SK-N-SH treated with all-trans-retinoic acid at 6 μM for 48 hours (cell line): ENCODE measurements at regions not wholly inside any gene's neighbourhood (a gene's known extent, or its start where the extent isn't known, plus 50 kb on each side); places are given as distances from the start of the nearest gene placed in this dataset.

Source experiments
- CSDC2 ChIP-seq: fragments of 250-450 bp; sonication (Bioruptor Pico); IDR thresholded peaks from 2 replicates; pipeline ENCODE4 v1.5.0; 2020; ENCODE audit warnings: mild to moderate bottlenecking, moderate library complexity
- POU6F1 ChIP-seq: fragments of 250-450 bp; sonication (Bioruptor Pico); IDR thresholded peaks from 2 replicates; pipeline ENCODE4 v1.8.0; 2021; ENCODE audit warnings: low read depth, mild to moderate bottlenecking, moderate library complexity, borderline replicate concordance
- ZNF70 ChIP-seq: fragments of 450-650 bp; formaldehyde crosslinking; IDR thresholded peaks from 2 replicates; pipeline ENCODE4 v1.5.0; 2020; ENCODE audit warnings: mild to moderate bottlenecking, moderate library complexity

GRCh38 chr7:134376693-134377092 is 60.0 kb upstream of the SLC35B4 start:
- no peak for TF ChIP-seq POU6F1 (CRISPR knock-in tag)
- no peak for TF ChIP-seq CSDC2
- no peak for TF ChIP-seq ZNF70
